GM21723 (cell line): ENCODE measurements at regions not wholly inside any gene's neighbourhood (a gene's known extent, or its start where the extent isn't known, plus 50 kb on each side); places are given as distances from the start of the nearest gene placed in this dataset.
A peak's percentile ranks its signal among the peaks of the same experiment; 100 is the strongest.
"Not testable (repeated sequence)": the region's sequence is repeated elsewhere in the genome, so short reads cannot be mapped to it uniquely, and the experiment has no call there.

Experiments
- ATAC-seq: cut with Tn5 transposase; IDR thresholded peaks from one replicate; pipeline ENCODE4 v1.9.1; 2021; ENCODE audit warnings: mild to moderate bottlenecking, moderate library complexity; ENCODE audit not compliant: unreplicated experiment

DNA sequence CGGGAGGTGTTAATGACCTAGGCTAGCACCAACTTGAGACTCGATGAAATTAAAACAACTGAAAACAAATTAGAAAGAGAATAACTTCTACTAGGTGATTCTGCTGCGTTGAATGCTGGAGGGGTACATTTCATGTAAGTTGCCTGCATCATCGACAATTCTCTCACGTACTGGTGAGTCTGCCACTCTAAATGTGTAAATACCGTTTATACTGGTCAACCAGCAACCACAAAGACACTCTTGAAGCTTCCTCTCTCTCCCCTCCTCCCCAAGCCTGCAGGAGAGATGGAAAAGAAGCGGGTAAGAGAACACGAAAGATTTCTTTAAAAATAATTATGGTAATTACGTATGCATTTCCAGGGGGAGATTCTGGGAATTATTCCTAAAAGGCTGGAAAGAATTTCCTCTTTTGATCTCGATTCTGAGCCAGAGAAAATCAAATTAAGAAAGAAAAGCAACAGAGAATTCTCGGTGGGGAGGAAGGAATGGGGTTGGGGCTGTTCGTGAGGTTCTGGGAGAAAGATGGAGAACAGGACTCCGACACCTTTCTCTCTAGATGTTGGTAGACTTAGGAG lies 68.6 kb upstream of the MRTFB start:
- no peak for ATAC-seq

DNA sequence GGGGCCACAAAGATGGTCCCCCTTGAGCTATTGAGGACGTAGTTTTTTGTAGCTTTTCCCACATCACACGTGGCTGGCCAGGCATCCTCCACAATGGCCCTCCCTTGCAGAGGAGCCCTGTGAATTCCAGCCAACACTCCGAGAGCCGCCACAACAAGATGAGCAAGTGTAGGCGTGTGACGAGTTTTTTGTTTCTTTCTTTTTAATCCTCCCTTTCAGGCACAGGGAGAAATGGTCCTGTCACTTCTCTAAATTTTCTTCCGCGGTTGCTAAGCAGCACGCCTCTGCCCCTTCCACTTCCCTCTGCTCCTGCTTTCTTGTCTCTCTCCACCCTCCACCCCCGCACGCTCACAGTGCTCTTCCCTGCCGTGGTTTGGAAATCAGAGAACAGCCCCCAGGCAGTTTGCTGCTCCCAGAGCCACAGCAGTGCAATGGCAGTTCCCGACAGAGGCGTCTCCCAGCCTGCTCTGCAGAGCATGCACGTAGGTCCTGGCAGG lies 68.0 kb upstream of the MRTFB start:
- ATAC-seq, result no peak

DNA sequence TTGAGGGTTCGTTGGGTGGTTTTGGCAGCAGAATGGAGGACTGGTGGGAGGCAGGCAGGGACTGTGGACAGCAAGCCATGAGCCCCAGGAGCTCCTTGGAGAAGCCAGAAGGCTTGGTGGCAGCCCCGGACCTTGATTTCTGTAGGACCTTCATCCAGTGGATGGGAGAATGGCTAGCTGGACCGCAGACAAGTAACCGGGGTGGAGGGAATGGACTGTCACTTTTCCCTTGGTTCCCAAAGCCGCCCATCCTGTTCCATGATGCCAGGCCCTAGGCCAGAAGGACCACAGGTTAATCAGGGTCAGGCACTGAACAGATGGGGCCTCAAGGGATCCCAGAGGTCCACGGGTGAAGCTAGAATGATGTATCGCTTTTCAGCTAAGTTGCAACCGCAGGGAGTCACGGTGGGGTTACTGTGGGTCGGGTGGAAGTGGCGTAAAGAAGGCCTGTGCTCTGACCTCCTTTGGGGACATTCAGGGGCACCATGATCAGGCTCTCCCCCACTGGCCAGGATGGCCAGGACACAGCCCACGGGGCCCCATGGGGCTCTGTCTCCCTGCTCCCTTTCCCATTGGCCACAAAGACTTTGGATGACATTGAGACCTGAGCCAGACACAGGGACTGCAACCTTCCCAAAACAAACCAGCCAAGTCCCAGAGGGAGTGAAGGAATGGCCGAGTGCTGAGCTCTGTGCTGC lies 66.9 kb upstream of the MRTFB start:
- ATAC-seq, result no peak

DNA sequence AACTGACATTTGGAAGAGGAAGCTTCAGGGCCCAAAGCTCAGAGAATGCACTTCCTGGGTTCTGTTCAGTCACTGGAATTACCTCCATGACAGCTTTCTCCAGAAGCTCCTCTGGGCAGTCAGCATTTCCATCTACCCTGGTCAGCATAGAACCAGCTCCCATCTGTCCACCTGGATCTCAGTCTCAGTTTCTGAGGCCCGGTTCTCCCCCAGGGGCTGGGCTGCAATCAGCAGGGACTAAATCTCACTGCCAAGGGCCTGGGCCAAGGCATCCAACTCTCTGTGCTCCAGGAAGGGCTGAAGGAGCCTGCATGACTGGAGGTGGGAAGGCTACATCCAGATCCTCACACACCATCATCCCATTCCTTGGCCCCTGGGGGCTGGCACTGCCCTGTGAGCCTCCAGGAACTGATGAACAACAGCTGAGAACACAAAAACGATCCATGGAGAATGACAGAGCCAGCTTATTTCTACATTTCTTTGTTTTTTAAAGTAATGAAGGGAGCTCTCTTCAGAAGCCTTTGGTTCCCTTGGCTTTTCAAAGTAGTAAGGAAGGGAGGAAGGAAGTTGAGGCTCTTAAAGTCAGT lies 66.3 kb upstream of the MRTFB start:
- ATAC-seq, result no peak

DNA sequence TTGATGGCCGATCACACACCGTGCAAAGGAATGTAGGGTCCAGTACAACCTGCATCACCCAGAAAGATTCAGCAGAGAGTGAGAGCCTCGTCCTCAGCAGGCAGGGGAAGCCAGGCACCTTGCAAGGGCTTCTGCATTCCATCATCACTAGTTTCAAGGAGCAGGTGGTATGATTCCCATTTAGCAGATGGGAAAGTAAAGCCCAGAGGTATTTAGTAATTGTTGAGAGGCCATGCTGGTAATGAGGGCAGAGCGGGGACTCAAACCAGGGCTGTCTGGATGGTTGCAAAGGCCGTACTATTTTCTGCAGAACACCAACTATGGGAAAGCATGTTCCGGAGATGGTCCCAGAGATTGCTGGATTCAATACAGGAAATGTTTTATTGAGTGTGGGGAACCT lies 65.8 kb upstream of the MRTFB start:
- ATAC-seq, result no peak

DNA sequence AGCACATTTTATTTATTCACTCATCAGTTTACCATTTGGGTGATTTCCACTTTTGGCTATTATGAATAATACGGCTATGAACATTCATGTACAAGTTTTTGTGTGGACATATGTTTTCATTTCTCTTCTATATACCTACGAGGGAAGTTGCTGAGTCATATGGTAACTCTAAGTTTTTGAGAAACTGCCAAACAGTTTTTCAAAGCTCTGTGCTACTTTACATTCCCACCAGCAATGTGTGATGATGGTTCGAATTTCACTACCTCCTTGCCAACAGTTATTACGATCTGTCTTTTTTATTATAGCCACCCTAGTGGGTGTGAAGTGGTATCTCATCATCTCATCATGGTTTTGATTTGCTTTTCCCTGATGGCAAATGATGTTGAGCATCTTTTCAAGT lies 63.7 kb upstream of the MRTFB start:
- peak; percentile 83 for ATAC-seq

DNA sequence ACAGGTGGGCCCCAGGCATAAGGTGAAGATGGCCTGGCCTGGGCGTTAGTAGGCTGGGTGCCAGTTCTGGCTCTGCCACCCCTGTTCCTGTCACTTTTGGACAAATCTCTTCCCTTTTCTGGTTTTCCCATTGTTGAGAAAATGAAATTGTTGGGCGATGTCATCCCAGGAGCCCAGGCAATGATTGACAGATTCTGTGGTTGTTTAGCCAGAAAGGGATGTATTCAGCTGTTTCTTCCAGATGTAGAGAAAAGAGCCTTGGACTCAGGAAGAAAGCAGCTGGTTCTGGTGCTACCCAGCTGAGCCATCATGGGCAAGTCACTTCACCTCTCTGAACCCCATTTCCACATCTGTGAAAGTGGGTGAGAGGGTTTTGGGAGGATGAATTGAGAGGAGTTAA lies 60.1 kb upstream of the MRTFB start:
- no peak for ATAC-seq

DNA sequence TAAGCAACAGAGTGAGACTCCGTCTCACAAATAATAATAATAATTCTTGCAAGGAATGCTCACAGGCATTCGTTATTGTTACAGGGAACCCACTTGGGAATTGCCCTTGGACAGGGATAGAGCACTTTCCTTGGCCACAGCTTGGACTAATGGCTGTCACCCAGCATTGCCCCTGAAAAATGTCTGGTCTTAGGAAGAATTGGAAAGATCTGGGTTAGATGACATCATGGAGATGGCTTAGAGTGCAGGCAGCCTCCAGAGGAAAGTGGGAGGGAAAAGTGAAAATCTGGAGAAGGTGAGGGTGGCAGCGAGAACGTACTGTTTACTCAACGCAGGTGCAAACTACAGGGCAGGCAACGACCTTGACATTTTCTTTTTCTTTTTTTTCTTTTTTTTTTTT lies 59.3 kb upstream of the MRTFB start:
- ATAC-seq, result no peak

DNA sequence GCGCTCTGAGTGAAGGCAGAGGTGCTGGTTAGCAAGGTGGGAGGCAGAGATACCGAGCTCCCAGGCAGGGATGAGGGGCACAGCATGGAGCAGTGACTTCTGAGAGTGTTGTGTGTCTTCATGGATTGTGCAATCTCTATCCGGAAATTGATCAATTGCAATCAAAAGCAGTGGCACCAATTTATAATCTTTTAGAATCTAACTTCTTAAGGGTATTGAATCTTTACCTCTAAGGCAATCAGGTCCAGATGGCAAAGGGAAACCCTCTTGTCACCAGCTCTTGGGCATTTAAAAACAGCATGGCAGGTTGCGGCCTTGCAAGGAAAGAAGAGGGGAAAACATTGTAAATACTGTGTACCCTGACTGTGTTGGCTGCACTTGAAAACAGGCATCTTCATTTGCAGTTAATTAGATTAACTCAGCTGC lies 58.0 kb upstream of the MRTFB start:
- ATAC-seq, result no peak

DNA sequence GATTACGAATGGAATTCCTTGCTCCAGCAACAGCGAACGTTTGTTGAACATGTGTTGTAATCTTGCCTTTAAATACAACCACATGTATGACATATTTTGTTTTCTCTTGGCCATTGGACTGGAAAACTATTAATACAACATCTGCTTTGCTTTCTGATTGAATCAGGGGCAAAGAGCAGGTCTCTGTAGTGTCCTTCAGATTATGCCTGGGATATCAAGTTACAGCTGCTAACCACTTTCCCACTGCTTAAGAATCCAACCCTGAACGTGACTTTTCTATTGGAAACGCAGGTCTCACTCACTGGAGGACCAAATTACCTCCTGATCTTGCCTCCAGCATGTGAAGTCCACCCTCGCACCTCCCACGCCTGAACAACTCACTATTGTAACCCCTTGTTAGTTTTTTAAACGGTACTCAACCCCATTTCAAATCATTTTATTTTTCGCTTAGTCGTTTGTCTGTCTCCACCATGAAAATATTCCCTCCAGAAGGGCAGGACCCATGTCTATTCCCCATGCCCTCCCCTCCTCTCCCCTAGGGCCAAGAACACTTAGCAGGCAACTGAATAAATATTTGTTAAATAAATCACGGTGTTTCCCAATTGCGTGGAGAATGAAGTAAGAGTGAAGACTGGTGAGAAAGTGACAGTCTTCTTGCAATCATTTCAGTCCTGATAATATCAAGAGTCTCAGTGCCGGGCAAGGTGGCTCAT lies 57.4 kb upstream of the MRTFB start:
- ATAC-seq, result no peak

DNA sequence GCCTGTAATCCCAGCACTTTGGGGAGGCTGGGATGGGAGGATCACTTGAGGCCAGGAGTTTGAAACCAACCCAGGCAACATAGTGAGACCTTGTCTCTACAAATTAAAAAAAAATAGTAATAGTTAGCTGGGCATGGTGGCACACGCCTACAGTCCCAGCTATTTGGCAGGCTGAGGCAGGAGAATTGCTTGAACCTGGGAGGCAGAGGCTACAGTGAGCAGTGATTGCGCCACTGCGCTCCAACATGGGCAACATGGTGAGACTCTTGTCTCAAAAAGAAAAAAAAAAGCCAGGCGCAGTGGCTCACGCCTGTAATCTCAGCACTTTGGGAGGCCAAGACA lies 56.9 kb upstream of the MRTFB start:
- ATAC-seq, result no peak

DNA sequence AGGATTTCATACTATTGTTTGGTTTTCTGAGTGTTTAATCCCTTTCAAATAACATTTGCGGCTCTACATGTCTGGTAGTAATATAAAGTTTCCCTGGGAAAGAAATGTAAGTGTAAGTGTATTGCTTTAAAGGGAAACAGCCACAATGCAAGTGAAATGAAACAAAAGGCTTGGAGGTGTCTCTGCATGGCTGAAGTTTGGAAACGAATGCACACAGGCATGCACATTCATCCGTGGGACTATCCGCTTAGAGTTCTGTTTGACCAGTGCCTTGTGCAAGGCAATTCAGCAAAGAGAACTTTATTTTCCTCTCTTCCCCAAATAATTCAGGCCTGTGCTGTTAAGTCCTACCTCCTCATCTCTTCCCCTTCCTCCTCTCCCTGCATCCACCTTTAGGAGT lies 56.1 kb upstream of the MRTFB start:
- ATAC-seq, result no peak

DNA sequence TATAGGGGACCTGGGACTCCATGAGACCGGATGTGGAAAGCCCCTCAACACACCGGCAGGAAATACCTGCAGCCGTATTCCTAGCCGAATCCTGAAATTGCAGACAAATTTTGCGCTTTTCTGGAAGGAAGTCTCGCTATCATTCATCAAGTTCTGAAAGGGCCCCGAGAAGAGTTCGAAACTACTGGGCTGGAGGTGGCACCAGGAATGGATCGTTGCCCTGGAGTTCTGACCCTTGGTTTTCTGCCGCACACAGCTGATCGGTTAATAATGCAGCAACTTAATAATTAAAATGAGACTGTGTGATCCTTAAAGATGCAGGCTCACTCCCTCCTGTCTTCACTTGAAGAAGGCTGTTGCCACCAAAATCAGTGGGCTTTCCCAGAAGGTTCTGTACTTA lies 55.7 kb upstream of the MRTFB start:
- ATAC-seq, result no peak

DNA sequence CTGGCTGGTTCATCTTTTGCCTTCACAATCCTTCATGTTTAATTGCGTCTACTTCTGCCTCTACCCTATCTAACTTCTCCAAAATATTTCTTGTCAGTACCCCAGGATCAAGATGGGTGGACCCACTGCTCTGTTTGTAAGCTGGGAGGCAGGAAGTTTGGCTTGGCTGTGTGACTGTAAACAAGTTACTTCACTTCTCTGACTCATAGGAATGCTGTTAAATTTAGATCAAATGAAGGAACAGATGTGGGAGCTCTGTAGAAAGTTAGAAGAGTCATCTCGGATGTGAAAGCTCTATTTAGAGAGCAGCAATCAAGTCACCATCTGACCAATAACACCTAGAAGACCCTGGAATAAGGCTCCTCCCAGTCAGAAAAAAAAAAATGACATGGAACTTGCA lies 55.2 kb upstream of the MRTFB start:
- ATAC-seq, result no peak

DNA sequence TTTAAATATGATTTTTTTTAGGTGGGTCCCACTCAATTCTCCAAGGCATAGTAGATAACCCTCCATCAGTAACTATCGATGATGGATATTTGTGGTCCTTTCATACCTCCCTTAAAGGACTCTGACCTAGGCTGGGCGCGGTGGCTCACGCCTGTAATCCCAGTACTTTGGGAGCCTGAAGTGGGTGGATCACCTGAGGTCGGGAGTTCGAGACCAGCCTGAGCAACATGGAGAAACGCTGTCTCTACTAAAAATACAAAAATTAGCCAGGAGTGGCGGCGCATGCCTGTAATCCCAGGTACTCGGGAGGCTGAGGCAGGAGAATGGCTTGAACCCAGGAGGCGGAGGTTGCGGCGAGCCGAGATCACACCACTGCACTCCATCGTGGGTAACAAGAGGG lies 54.8 kb upstream of the MRTFB start:
- not testable (repeated sequence) for ATAC-seq

DNA sequence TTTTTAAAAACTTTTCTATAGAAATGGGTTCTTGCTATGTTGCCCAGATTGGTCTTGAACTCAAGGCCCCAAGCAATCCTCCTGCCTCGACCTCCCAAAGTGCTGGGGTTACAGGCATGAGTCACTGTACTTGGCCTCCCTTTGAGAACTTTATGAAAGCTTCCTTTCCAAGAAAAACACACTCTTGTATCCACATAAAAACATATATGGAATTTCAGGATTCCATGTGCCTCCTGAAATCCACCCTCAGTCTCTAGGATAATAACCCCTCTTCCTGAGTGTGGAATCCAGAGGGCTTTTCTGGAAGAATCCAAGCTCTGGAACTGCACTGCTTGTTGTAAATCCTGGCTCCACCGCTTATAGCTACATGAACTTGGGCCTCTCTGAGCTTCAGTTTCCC lies 53.2 kb upstream of the MRTFB start:
- ATAC-seq, result no peak

DNA sequence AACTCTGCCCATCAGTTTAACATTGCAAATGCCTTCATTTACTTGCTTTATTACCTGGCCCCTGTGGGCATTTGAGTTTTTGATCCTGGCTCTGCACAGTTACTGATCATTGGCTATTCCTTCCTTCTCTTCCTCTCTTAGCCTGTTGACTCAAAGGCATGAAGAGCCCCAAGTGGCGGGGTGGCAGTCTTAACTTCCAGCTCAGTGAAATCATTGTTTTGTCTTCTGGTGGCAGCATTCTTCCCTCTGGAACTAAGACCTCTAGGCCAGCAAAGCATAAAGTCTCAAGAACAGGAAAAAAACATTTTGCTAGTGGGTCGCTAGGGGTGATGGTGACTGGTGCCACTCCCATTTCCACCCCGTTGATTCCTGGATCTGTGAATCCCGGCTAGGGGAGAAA lies 52.3 kb upstream of the MRTFB start:
- no peak for ATAC-seq

DNA sequence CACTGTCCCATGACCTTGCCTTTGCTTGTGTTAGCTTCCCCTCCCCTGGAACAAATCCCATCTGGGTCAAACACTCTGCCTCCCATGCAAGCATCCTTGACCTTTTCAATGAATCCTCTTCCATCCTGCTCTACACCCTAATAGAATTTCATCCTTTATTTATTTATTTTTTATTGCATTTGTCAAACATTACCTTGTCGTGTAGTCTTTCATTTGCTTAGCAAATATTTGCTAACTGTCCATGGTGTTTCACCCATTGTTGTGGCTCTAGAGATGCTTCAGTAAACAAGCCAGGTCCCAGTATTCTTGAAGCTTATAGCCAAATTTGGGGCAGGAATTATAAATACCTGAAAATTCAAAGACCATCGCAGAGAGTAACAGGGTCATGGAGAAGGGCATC lies 51.0 kb upstream of the MRTFB start:
- no peak for ATAC-seq
